GM23338 (cell line): ENCODE measurements at regions not wholly inside any gene's neighbourhood (a gene's known extent, or its start where the extent isn't known, plus 50 kb on each side); places are given as distances from the start of the nearest gene placed in this dataset.

Source experiments
- ATAC-seq: fragments of 200-7000 bp; cut with Tn5 transposase; 3 replicates; pipeline ENCODE4 v1.9.1; 2020
- DNase-seq: peaks from one replicate; pipeline ENCODE4 v3.0.0-alpha.2; 2015; ENCODE audit warnings: low spot score
- H2AFZ ChIP-seq: fragments of 200-600 bp; sonication (generic); 2 replicates; pipeline ENCODE4 v1.8.0; 2016; ENCODE audit warnings: antibody characterized with exemption, mild to moderate bottlenecking, moderate library complexity
- H3F3A ChIP-seq: fragments of 200-600 bp; sonication (generic); replicated peaks from 2 replicates; pipeline ENCODE4 v1.8.0; 2017; ENCODE audit warnings: antibody characterized with exemption, mixed run types, low read depth
- H3K27ac ChIP-seq: fragments of 200-600 bp; sonication (generic); 2 replicates; pipeline ENCODE4 v1.6.1; 2016; ENCODE audit warnings: low read depth
- H3K27me3 ChIP-seq: fragments of 200-600 bp; sonication (generic); 2 replicates; pipeline ENCODE4 v1.8.0; 2016; ENCODE audit warnings: mild to moderate bottlenecking, mixed run types, moderate library complexity; ENCODE audit not compliant: insufficient read depth
- H3K36me3 ChIP-seq: fragments of 200-600 bp; sonication (generic); 2 replicates; pipeline ENCODE4 v1.8.0; 2016; ENCODE audit warnings: mild to moderate bottlenecking; ENCODE audit not compliant: insufficient read depth
- H3K4me1 ChIP-seq: fragments of 200-600 bp; sonication (generic); 2 replicates; pipeline ENCODE4 v1.8.0; 2016; ENCODE audit warnings: mild to moderate bottlenecking, moderate library complexity; ENCODE audit not compliant: insufficient read depth
- H3K4me2 ChIP-seq: fragments of 200-600 bp; sonication (generic); 2 replicates; pipeline ENCODE4 v1.7.1; 2017; ENCODE audit warnings: mixed run types
- H3K4me3 ChIP-seq: fragments of 200-600 bp; sonication (generic); 2 replicates; pipeline ENCODE4 v1.6.1; 2016; ENCODE audit warnings: mixed run types
- H3K79me2 ChIP-seq: fragments of 200-600 bp; sonication (generic); replicated peaks from 2 replicates; pipeline ENCODE4 v1.8.0; 2017; ENCODE audit warnings: mild to moderate bottlenecking; ENCODE audit not compliant: insufficient read depth
- H3K9me2 ChIP-seq: fragments of 200-600 bp; sonication (generic); 2 replicates; pipeline ENCODE4 v1.8.0; 2017; ENCODE audit not compliant: insufficient read depth
- H4K20me1 ChIP-seq: fragments of 200-600 bp; sonication (generic); replicated peaks from 2 replicates; pipeline ENCODE4 v1.8.0; 2017; ENCODE audit warnings: mild to moderate bottlenecking; ENCODE audit not compliant: insufficient read depth
- H3K27ac Mint-ChIP-seq: 2 replicates; pipeline ENCODE4 v1.8.0; 2020; ENCODE audit warnings: inconsistent platforms, mild to moderate bottlenecking, moderate library complexity, mixed read lengths
- H3K27me3 Mint-ChIP-seq: 3 replicates; pipeline ENCODE4 v1.8.0; 2022; ENCODE audit warnings: low read depth, mild to moderate bottlenecking, moderate library complexity, mixed read lengths, inconsistent platforms; ENCODE audit not compliant: insufficient read depth, poor library complexity
- H3K36me3 Mint-ChIP-seq: 3 replicates; pipeline ENCODE4 v1.8.0; 2021; ENCODE audit warnings: low read depth, mild to moderate bottlenecking, inconsistent platforms, moderate library complexity, mixed read lengths
- H3K4me1 Mint-ChIP-seq: 3 replicates; pipeline ENCODE4 v1.8.0; 2020; ENCODE audit warnings: mild to moderate bottlenecking, inconsistent platforms, mixed read lengths
- H3K4me3 Mint-ChIP-seq: 3 replicates; pipeline ENCODE4 v1.8.0; 2021; ENCODE audit warnings: moderate library complexity, mild to moderate bottlenecking, inconsistent platforms, mixed read lengths
- H3K9me3 Mint-ChIP-seq: 3 replicates; pipeline ENCODE4 v1.8.0; 2020; ENCODE audit warnings: moderate library complexity, mild to moderate bottlenecking, inconsistent platforms, mixed read lengths
- CREB1 ChIP-seq: fragments of 250-450 bp; sonication (Bioruptor Pico); IDR thresholded peaks from 2 replicates; pipeline ENCODE4 v1.5.0; 2020; ENCODE audit warnings: low read depth, mild to moderate bottlenecking, moderate library complexity
- ETS1 ChIP-seq: IDR thresholded peaks from 2 replicates; pipeline ENCODE4 v1.6.1; 2016; ENCODE audit warnings: antibody characterized with exemption
- EZH2phosphoT487 ChIP-seq: fragments of 200-600 bp; sonication (generic); IDR thresholded peaks from one replicate; pipeline ENCODE4 v1.8.1; 2018; ENCODE audit warnings: antibody characterized with exemption; ENCODE audit not compliant: unreplicated experiment
- JUNB ChIP-seq: IDR thresholded peaks from one replicate; pipeline ENCODE4 v1.6.1; 2016; ENCODE audit warnings: antibody characterized with exemption; ENCODE audit not compliant: unreplicated experiment
- NANOG ChIP-seq: IDR thresholded peaks from 2 replicates; pipeline ENCODE4 v1.6.1; 2016; ENCODE audit warnings: antibody characterized with exemption, borderline replicate concordance
- POLR2AphosphoS5 ChIP-seq: IDR thresholded peaks from 2 replicates; pipeline ENCODE4 v1.6.1; 2016; ENCODE audit warnings: antibody characterized with exemption, low read depth
- ZNF331 ChIP-seq: fragments of 250-450 bp; sonication (Bioruptor Pico); IDR thresholded peaks from 2 replicates; pipeline ENCODE4 v1.5.0; 2020; ENCODE audit warnings: low read depth, mild to moderate bottlenecking, moderate library complexity
- TF ChIP-seq, protein P1 (sequence below), 2 experiments: fragments of 200-600 bp in 1 of 2; sonication (generic) in 1 of 2; conservative IDR thresholded peaks; 2 replicates each; pipeline versions ENCODE4 v1.5.1 to v1.6.1; 2016 to 2017; ENCODE audit warnings: antibody characterized with exemption in 2 of 2, low read depth in 2 of 2, mild to moderate bottlenecking in 2 of 2, moderate library complexity in 1 of 2
- TF ChIP-seq, protein P2 (sequence below): IDR thresholded peaks from one replicate; pipeline ENCODE4 v1.6.1; 2018; ENCODE audit warnings: antibody characterized with exemption; ENCODE audit not compliant: unreplicated experiment

GRCh38 chr3:18847583-18848197 is 300.6 kb upstream of the KCNH8 start:
- no peak overlapping the region for H3K27ac Mint-ChIP-seq
- H3K36me3 ChIP-seq = no peaks in the 10 kb centered on the region
- no peak overlapping the region for H3K4me2 ChIP-seq
- DNase-seq (peak; percentile 60), ATAC-seq (peak; percentile 52)
- no peak overlapping the region for H3K4me3 ChIP-seq
- H3K9me3 Mint-ChIP-seq = 0 out of 3 replicates have a peak, but pooled peaks cover 3% of the 10 kb centered on the region
- H3K9me2 ChIP-seq = no peaks in the 10 kb centered on the region
- H3K4me3 Mint-ChIP-seq = no peak overlapping the region
- no peaks in the 10 kb centered on the region for H3K79me2 ChIP-seq
- no peak overlapping the region for H3K27ac ChIP-seq
- H3K4me1 Mint-ChIP-seq = peaks cover 25% of the 10 kb centered on the region
- no peak overlapping the region for H2AFZ ChIP-seq
- H4K20me1 ChIP-seq = no peaks in the 10 kb centered on the region
- TF ChIP-seq POLR2AphosphoS5 (no peak), JUNB (no peak)
- TF ChIP-seq, protein P1, sequence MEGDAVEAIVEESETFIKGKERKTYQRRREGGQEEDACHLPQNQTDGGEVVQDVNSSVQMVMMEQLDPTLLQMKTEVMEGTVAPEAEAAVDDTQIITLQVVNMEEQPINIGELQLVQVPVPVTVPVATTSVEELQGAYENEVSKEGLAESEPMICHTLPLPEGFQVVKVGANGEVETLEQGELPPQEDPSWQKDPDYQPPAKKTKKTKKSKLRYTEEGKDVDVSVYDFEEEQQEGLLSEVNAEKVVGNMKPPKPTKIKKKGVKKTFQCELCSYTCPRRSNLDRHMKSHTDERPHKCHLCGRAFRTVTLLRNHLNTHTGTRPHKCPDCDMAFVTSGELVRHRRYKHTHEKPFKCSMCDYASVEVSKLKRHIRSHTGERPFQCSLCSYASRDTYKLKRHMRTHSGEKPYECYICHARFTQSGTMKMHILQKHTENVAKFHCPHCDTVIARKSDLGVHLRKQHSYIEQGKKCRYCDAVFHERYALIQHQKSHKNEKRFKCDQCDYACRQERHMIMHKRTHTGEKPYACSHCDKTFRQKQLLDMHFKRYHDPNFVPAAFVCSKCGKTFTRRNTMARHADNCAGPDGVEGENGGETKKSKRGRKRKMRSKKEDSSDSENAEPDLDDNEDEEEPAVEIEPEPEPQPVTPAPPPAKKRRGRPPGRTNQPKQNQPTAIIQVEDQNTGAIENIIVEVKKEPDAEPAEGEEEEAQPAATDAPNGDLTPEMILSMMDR (conservative IDR thresholded peaks at IDR 0.05; ENCODE audit: low read depth in 2 of 2) = peak; percentile 49 to 66
- H3K36me3 Mint-ChIP-seq = no peaks in the 10 kb centered on the region
- no peaks in the 10 kb centered on the region for H3K4me1 ChIP-seq
- H3K27me3 ChIP-seq = no peaks in the 10 kb centered on the region
- no peaks in the 10 kb centered on the region for H3F3A ChIP-seq
- H3K27me3 Mint-ChIP-seq = no peaks in the 10 kb centered on the region

- Histone ChIP-seq H4K20me1 (no peaks in the 10 kb centered on the region), H3K4me1 (no peaks in the 10 kb centered on the region), H3K79me2 (no peaks in the 10 kb centered on the region), H3K4me3 (no peak overlapping the region), H3K4me2 (no peak overlapping the region), H3K36me3 (no peaks in the 10 kb centered on the region), H3F3A (no peaks in the 10 kb centered on the region), H3K27ac (no peak overlapping the region), H3K27me3 (no peaks in the 10 kb centered on the region), H3K9me2 (0 out of 2 replicates have a peak, but pooled peaks cover 4% of the 10 kb centered on the region), H2AFZ (peak overlapping the region; percentile 9; the same call in 1 of the 2 replicates)
- no peak for TF ChIP-seq CREB1 (CRISPR knock-in tag)
- TF ChIP-seq JUNB = no peak
- TF ChIP-seq POLR2AphosphoS5 = no peak
- no peak for TF ChIP-seq NANOG
- TF ChIP-seq, protein P2, sequence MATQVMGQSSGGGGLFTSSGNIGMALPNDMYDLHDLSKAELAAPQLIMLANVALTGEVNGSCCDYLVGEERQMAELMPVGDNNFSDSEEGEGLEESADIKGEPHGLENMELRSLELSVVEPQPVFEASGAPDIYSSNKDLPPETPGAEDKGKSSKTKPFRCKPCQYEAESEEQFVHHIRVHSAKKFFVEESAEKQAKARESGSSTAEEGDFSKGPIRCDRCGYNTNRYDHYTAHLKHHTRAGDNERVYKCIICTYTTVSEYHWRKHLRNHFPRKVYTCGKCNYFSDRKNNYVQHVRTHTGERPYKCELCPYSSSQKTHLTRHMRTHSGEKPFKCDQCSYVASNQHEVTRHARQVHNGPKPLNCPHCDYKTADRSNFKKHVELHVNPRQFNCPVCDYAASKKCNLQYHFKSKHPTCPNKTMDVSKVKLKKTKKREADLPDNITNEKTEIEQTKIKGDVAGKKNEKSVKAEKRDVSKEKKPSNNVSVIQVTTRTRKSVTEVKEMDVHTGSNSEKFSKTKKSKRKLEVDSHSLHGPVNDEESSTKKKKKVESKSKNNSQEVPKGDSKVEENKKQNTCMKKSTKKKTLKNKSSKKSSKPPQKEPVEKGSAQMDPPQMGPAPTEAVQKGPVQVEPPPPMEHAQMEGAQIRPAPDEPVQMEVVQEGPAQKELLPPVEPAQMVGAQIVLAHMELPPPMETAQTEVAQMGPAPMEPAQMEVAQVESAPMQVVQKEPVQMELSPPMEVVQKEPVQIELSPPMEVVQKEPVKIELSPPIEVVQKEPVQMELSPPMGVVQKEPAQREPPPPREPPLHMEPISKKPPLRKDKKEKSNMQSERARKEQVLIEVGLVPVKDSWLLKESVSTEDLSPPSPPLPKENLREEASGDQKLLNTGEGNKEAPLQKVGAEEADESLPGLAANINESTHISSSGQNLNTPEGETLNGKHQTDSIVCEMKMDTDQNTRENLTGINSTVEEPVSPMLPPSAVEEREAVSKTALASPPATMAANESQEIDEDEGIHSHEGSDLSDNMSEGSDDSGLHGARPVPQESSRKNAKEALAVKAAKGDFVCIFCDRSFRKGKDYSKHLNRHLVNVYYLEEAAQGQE = no peak
- no peak for TF ChIP-seq EZH2phosphoT487
- no peak for TF ChIP-seq ZNF331
- no peak for TF ChIP-seq ETS1
- Mint-ChIP-seq H3K27me3 (no peaks in the 10 kb centered on the region), H3K4me1 (peaks cover 23% of the 10 kb centered on the region), H3K4me3 (no peak overlapping the region), H3K27ac (no peak overlapping the region), H3K36me3 (no peaks in the 10 kb centered on the region), H3K9me3 (0 out of 3 replicates have a peak, but pooled peaks cover 3% of the 10 kb centered on the region)
- DNase-seq = no peak
- ATAC-seq = no peak
Observed at GRCh38 chr3:18843983-18844382, 304.3 kb upstream of the KCNH8 start.
